H1 (cell line): ENCODE measurements at regions not wholly inside any gene's neighbourhood (a gene's known extent, or its start where the extent isn't known, plus 50 kb on each side); places are given as distances from the start of the nearest gene placed in this dataset.

Experiments used
- CTCF ChIA-PET: fragments of 300-600 bp; sonication (Branson Sonifier 250); formaldehyde crosslinking; loops from one replicate; lab custom pipeline; 2021; ENCODE audit not compliant: partially characterized antibody; lab: Charles Lee
- POLR2A ChIA-PET: fragments of 300-600 bp; sonication (Branson Sonifier 250); formaldehyde crosslinking; loops from one replicate; lab custom pipeline; 2021; ENCODE audit warnings: inconsistent platforms; ENCODE audit not compliant: partially characterized antibody; lab: Charles Lee
- DNase-seq, 2 experiments: peaks; one replicate each; pipeline versions ENCODE4 v3.0.0 to v3.0.0-alpha.2; 2010 to 2022; ENCODE audit warnings: low spot score in 2 of 2, low read depth in 1 of 2, mixed read lengths in 1 of 2
- FAIRE-seq: peaks from 2 replicates; lab custom pipeline; 2011; peaks lifted over from hg19 to GRCh38; lab: Jason Lieb, UNC
- H2AFZ ChIP-seq: 2 replicates; pipeline ENCODE4 v1.8.1; 2012; ENCODE audit warnings: low read length, inconsistent platforms
- H2AK5ac ChIP-seq: 2 replicates; pipeline ENCODE4 v1.6.1; 2013; ENCODE audit warnings: low read depth, low read length
- H2BK120ac ChIP-seq: replicated peaks from 2 replicates; pipeline ENCODE3; 2013; ENCODE audit warnings: low read depth, low read length, inconsistent platforms
- H2BK12ac ChIP-seq: 2 replicates; pipeline ENCODE4 v1.6.1; 2013; ENCODE audit warnings: low read depth, low read length
- H2BK15ac ChIP-seq: 2 replicates; pipeline ENCODE4 v1.6.1; 2013; ENCODE audit warnings: low read length
- H2BK20ac ChIP-seq: 2 replicates; pipeline ENCODE4 v1.6.1; 2013; ENCODE audit warnings: low read length
- H2BK5ac ChIP-seq: 2 replicates; pipeline ENCODE4 v1.6.1; 2013; ENCODE audit warnings: low read depth, low read length
- H3K14ac ChIP-seq: 2 replicates; pipeline ENCODE4 v1.6.1; 2013; ENCODE audit warnings: inconsistent platforms; ENCODE audit not compliant: insufficient read length
- H3K18ac ChIP-seq: 2 replicates; pipeline ENCODE4 v1.6.1; 2013; ENCODE audit warnings: low read length; ENCODE audit errors: extremely low read depth
- H3K23ac ChIP-seq: 2 replicates; pipeline ENCODE4 v1.6.1; 2013; ENCODE audit warnings: inconsistent platforms; ENCODE audit not compliant: insufficient read length
- H3K23me2 ChIP-seq: 2 replicates; pipeline ENCODE4 v1.6.1; 2013; ENCODE audit warnings: low read depth, low read length
- H3K27ac ChIP-seq: 2 replicates; pipeline ENCODE4 v1.6.1; 2011; ENCODE audit warnings: low read depth, low read length, inconsistent platforms
- H3K27me3 ChIP-seq, 4 experiments: replicated peaks in 1 of 4; 1 replicate in 1 of 4; 2 replicates in 3 of 4; pipeline versions ENCODE4 v1.6.1 to v1.8.1; 2011 to 2013; ENCODE audit warnings: low read length in 3 of 4, mild to moderate bottlenecking in 3 of 4, inconsistent platforms in 2 of 4, mixed read lengths in 2 of 4, moderate library complexity in 1 of 4; ENCODE audit not compliant: control insufficient read depth in 3 of 4, insufficient read depth in 3 of 4; ENCODE audit errors: extremely low read depth in 1 of 4
- H3K36me3 ChIP-seq, 4 experiments: 2 replicates each; pipeline versions ENCODE4 v1.6.1 to v1.8.1; 2011 to 2013; ENCODE audit warnings: mild to moderate bottlenecking in 4 of 4, low read length in 3 of 4, moderate library complexity in 2 of 4, control low read depth in 1 of 4, inconsistent platforms in 1 of 4; ENCODE audit not compliant: insufficient read depth in 4 of 4, control insufficient read depth in 2 of 4
- H3K4ac ChIP-seq: replicated peaks from 2 replicates; pipeline ENCODE3; 2013; ENCODE audit warnings: low read length, low read depth, mixed read lengths, inconsistent platforms; ENCODE audit not compliant: insufficient read length
- H3K4me1 ChIP-seq, 4 experiments: replicated peaks in 1 of 4; 1 replicate in 1 of 4; 2 replicates in 3 of 4; pipeline versions ENCODE4 v1.6.1 to v1.8.1; 2011 to 2013; ENCODE audit warnings: low read length in 3 of 4, inconsistent platforms in 2 of 4, mixed read lengths in 1 of 4; ENCODE audit not compliant: insufficient read depth in 4 of 4, control insufficient read depth in 3 of 4
- H3K4me2 ChIP-seq, 2 experiments: 2 replicates each; pipeline versions ENCODE4 v1.6.1 to v1.8.1; 2011 to 2013; ENCODE audit warnings: low read depth in 2 of 2, low read length in 2 of 2, control low read depth in 1 of 2, inconsistent platforms in 1 of 2, mild to moderate bottlenecking in 1 of 2; ENCODE audit not compliant: insufficient read depth in 1 of 2
- H3K4me3 ChIP-seq, 4 experiments: fragments of 200-600, 300-600 bp in 1 of 4; sonication (generic), shearing (Covaris generic), sonication (Bioruptor Twin) in 1 of 4; 2 replicates each; pipeline versions ENCODE4 v1.5.1 to v1.8.1; 2011 to 2016; ENCODE audit warnings: low read length in 4 of 4, low read depth in 3 of 4, control low read depth in 2 of 4, inconsistent platforms in 2 of 4, mild to moderate bottlenecking in 2 of 4, mixed read lengths in 1 of 4, moderate library complexity in 1 of 4; ENCODE audit not compliant: insufficient read depth in 2 of 4; ENCODE audit errors: extremely low read depth in 1 of 4
- H3K56ac ChIP-seq: replicated peaks from 2 replicates; pipeline ENCODE3; 2013; ENCODE audit warnings: low read depth, mild to moderate bottlenecking, mixed read lengths, low read length, inconsistent platforms; ENCODE audit not compliant: insufficient read length
- H3K79me1 ChIP-seq: 2 replicates; pipeline ENCODE4 v1.6.1; 2013; ENCODE audit warnings: low read depth, low read length, control low read depth
- H3K79me2 ChIP-seq, 2 experiments: 2 replicates each; pipeline versions ENCODE4 v1.6.1 to v1.8.1; 2012 to 2013; ENCODE audit warnings: low read length in 2 of 2, mild to moderate bottlenecking in 2 of 2, inconsistent platforms in 1 of 2; ENCODE audit not compliant: insufficient read depth in 2 of 2, control insufficient read depth in 1 of 2
- H3K9ac ChIP-seq, 4 experiments: replicated peaks in 1 of 4; 1 replicate in 1 of 4; 2 replicates in 3 of 4; pipeline versions ENCODE4 v1.6.1 to v1.8.1; 2011 to 2013; ENCODE audit warnings: low read depth in 3 of 4, low read length in 3 of 4, control low read depth in 2 of 4, mild to moderate bottlenecking in 2 of 4, moderate library complexity in 2 of 4, inconsistent platforms in 1 of 4; ENCODE audit errors: extremely low read depth in 1 of 4
- H3K9me3 ChIP-seq, 2 experiments: 2 replicates each; pipeline versions ENCODE4 v1.6.1 to v1.8.1; 2012 to 2013; ENCODE audit warnings: mild to moderate bottlenecking in 2 of 2, moderate library complexity in 2 of 2, control low read depth in 1 of 2, inconsistent platforms in 1 of 2, low read depth in 1 of 2, low read length in 1 of 2, mixed read lengths in 1 of 2; ENCODE audit not compliant: insufficient read depth in 2 of 2
- H4K20me1 ChIP-seq, 2 experiments: replicated peaks in 1 of 2; 2 replicates each; pipeline versions ENCODE3 to v1.8.1; 2011 to 2013; ENCODE audit warnings: inconsistent platforms in 2 of 2, low read length in 2 of 2, mild to moderate bottlenecking in 1 of 2; ENCODE audit not compliant: insufficient read depth in 2 of 2, control insufficient read depth in 1 of 2
- H4K5ac ChIP-seq: 2 replicates; pipeline ENCODE4 v1.6.1; 2013; ENCODE audit warnings: low read length, low read depth, mixed read lengths, inconsistent platforms; ENCODE audit not compliant: insufficient read length
- H4K8ac ChIP-seq: 2 replicates; pipeline ENCODE4 v1.8.0; 2013; ENCODE audit warnings: mild to moderate bottlenecking, moderate library complexity, low read length, inconsistent platforms; ENCODE audit not compliant: insufficient read depth; ENCODE audit errors: extremely low read depth
- H4K91ac ChIP-seq: replicated peaks from 2 replicates; pipeline ENCODE3; 2013; ENCODE audit warnings: low read length, mixed read lengths, inconsistent platforms; ENCODE audit not compliant: insufficient read length
- CHD2 ChIP-seq: IDR thresholded peaks from 2 replicates; pipeline ENCODE4 v1.6.1; 2012; ENCODE audit warnings: low read length, improper control_type of control experiment
- HDAC6 ChIP-seq: IDR thresholded peaks from one replicate; pipeline ENCODE4 v1.7.1; 2012; ENCODE audit warnings: low read depth, mild to moderate bottlenecking, inconsistent platforms, low read length, moderate library complexity
- MAX ChIP-seq: IDR thresholded peaks from 2 replicates; pipeline ENCODE4 v1.6.1; 2012; ENCODE audit warnings: inconsistent platforms
- RAD21 ChIP-seq, 2 experiments: IDR thresholded peaks in 1 of 2; conservative IDR thresholded peaks in 1 of 2; 2 replicates each; pipeline ENCODE4 v1.6.1; 2011; ENCODE audit warnings: low read depth in 2 of 2, low read length in 2 of 2, improper control_type of control experiment in 1 of 2, inconsistent platforms in 1 of 2, mild to moderate bottlenecking in 1 of 2, moderate library complexity in 1 of 2
- RBBP5 ChIP-seq: IDR thresholded peaks from 2 replicates; pipeline ENCODE4 v1.7.1; 2012; ENCODE audit warnings: low read depth, mild to moderate bottlenecking, inconsistent platforms, low read length, moderate library complexity, borderline replicate concordance
- SIN3A ChIP-seq, 2 experiments: IDR thresholded peaks in 1 of 2; conservative IDR thresholded peaks in 1 of 2; 2 replicates each; pipeline ENCODE4 v1.6.1; 2011 to 2012; ENCODE audit warnings: low read length in 2 of 2, improper control_type of control experiment in 1 of 2, low read depth in 1 of 2, mild to moderate bottlenecking in 1 of 2
- SIRT6 ChIP-seq: IDR thresholded peaks from one replicate; pipeline ENCODE4 v1.7.1; 2012; ENCODE audit warnings: low read length, inconsistent platforms
- USF2 ChIP-seq: IDR thresholded peaks from 2 replicates; pipeline ENCODE4 v1.6.1; 2011; ENCODE audit warnings: low read length, improper control_type of control experiment
- WGBS, 2 experiments: shearing (Covaris generic) in 1 of 2; methylation state at CpG; one replicate each; pipeline versions ENCODE4 v1.1.6 to v1.1.7; 2013 to 2015; ENCODE audit warnings: low lambda C conversion rate in 2 of 2, mixed read lengths in 2 of 2, inconsistent platforms in 1 of 2, low coverage in 1 of 2, missing lambda C conversion rate in 1 of 2; ENCODE audit not compliant: insufficient replicate concordance in 2 of 2, insufficient coverage in 1 of 2, insufficient read length in 1 of 2; ENCODE audit errors: extremely low coverage in 1 of 2, missing lambda C conversion rate in 1 of 2; 5-methylcytosine and 5-hydroxymethylcytosine counted together
- TF ChIP-seq, protein P1 (sequence below): IDR thresholded peaks from 2 replicates; pipeline ENCODE4 v1.6.1; 2012; ENCODE audit warnings: inconsistent platforms
- TF ChIP-seq, protein P2 (sequence below): IDR thresholded peaks from 2 replicates; pipeline ENCODE4 v1.6.1; 2011; ENCODE audit warnings: low read depth, mild to moderate bottlenecking, low read length; ENCODE audit not compliant: insufficient read depth

DNA sequence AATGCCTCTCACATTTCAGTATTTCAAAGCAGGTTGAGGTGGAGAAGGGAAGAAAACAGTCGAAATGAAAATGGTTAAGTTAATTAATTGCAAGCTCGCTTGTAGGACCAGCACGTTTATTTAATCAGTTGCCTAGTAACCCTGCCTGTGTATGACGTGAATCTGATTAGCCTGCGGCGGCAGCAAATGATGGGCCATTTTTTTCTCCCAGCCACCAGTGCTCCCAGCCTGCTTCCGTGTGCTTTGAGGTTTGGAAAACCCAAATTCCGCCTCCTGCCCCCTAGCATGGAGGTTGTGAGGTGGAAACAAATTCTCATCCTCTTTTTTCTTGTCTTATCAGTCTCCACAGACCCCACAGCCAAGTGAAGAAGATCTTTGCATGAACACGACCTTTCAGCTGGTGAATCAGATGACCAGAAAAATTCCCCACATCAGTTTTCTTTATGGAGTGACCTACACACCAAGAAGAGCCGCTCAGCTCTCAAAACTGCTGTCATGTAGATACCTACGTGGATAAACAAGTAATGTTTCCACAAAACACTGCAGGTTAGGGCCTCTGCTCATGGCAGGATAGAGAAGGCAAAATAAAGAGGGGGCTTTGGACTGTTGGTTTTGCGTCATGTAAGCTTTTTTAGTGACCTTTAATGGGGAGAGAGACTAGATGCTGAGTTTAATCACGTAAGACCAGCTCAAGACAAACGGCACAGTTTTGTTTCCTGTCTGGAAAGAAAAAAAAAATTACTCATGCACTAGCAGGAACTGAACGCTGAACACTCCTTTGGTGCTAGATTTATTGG is 572.9 kb upstream of the NOX3 start:
- no peak overlapping the region for H4K5ac ChIP-seq
- no peak overlapping the region for H3K27ac ChIP-seq
- FAIRE-seq (no peak), DNase-seq (no peak)
- no peak overlapping the region for H4K8ac ChIP-seq
- H3K27me3 ChIP-seq, result no peaks in the 10 kb centered on the region
- no peak overlapping the region for H3K4ac ChIP-seq
- H2AFZ ChIP-seq, result no peak overlapping the region; the same call in 1 of the 2 replicates
- no peaks in the 10 kb centered on the region for H4K20me1 ChIP-seq
- H2BK12ac ChIP-seq, result no peak overlapping the region
- H3K23ac ChIP-seq, result no peak overlapping the region
- H2BK15ac ChIP-seq, result no peak overlapping the region
- no peak overlapping the region for H3K18ac ChIP-seq
- H3K4me1 ChIP-seq, result no peaks in the 10 kb centered on the region
- H3K9me3 ChIP-seq, result peaks cover 12 to 18% of the 10 kb centered on the region in 2 experiments; a peak in 2 of 4 replicates
- H4K91ac ChIP-seq, result no peak overlapping the region
- no peak overlapping the region for H3K4me2 ChIP-seq
- H3K14ac ChIP-seq, result no peak overlapping the region
- ChIA-PET POLR2A (no interaction called here), CTCF (no interaction called here)
- no peaks in the 10 kb centered on the region for H3K36me3 ChIP-seq
- H2BK120ac ChIP-seq, result no peak overlapping the region
- H3K56ac ChIP-seq, result no peak overlapping the region
- H3K79me1 ChIP-seq, result no peaks in the 10 kb centered on the region
- no peak overlapping the region for H3K4me3 ChIP-seq
- 90% methylated on average over 15 of the region's 15 CpGs; no CpG with 5 or more reads in 1 of the 2 experiments for WGBS, 2 experiments
- H3K9ac ChIP-seq, result no peak overlapping the region
- H3K79me2 ChIP-seq, result no peaks in the 10 kb centered on the region
- H2AK5ac ChIP-seq, result no peak overlapping the region
- H2BK20ac ChIP-seq, result no peak overlapping the region
- H3K23me2 ChIP-seq, result no peaks in the 10 kb centered on the region
- no peak overlapping the region for H2BK5ac ChIP-seq
- TF ChIP-seq MAX (no peak), RAD21 (IDR thresholded peaks at IDR 0.05 in 1 of 2, conservative IDR thresholded peaks at IDR 0.05 in 1 of 2; ENCODE audit: low read depth in 2 of 2, low read length in 2 of 2) (no peak), SIRT6 (no peak), USF2 (no peak), RBBP5 (no peak), SIN3A (conservative IDR thresholded peaks at IDR 0.05 in 1 of 2, IDR thresholded peaks at IDR 0.05 in 1 of 2; ENCODE audit: low read depth in 1 of 2, low read length in 2 of 2) (no peak), HDAC6 (no peak), CHD2 (no peak)
- TF ChIP-seq, protein P1, sequence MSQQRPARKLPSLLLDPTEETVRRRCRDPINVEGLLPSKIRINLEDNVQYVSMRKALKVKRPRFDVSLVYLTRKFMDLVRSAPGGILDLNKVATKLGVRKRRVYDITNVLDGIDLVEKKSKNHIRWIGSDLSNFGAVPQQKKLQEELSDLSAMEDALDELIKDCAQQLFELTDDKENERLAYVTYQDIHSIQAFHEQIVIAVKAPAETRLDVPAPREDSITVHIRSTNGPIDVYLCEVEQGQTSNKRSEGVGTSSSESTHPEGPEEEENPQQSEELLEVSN, result no peak
- TF ChIP-seq, protein P2, sequence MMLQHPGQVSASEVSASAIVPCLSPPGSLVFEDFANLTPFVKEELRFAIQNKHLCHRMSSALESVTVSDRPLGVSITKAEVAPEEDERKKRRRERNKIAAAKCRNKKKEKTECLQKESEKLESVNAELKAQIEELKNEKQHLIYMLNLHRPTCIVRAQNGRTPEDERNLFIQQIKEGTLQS, result no peak
